Immature natural killer cell (primary cell): ENCODE measurements at regions not wholly inside any gene's neighbourhood (a gene's known extent, or its start where the extent isn't known, plus 50 kb on each side); places are given as distances from the start of the nearest gene placed in this dataset.
"Not testable (repeated sequence)": the region's sequence is repeated elsewhere in the genome, so short reads cannot be mapped to it uniquely, and the experiment has no call there.

ENCODE experiments used
- DNase-seq, 3 donors: peaks; one replicate each; pipeline ENCODE4 v3.0.0; 2022; ENCODE audit warnings: mixed read lengths in 1 of 3
- H3K27ac Mint-ChIP-seq, 6 donors: one replicate each; pipeline ENCODE4 v1.8.0; 2020; ENCODE audit warnings: mixed read lengths in 6 of 6, mild to moderate bottlenecking in 5 of 6, inconsistent platforms in 4 of 6, moderate library complexity in 3 of 6
- H3K27me3 Mint-ChIP-seq, 3 donors: one replicate each; pipeline ENCODE4 v1.8.0; 2020 to 2021; ENCODE audit warnings: low read depth in 3 of 3, mild to moderate bottlenecking in 3 of 3, mixed read lengths in 3 of 3, moderate library complexity in 3 of 3, inconsistent platforms in 1 of 3
- H3K36me3 Mint-ChIP-seq, 3 donors: one replicate each; pipeline ENCODE4 v1.8.0; 2020; ENCODE audit warnings: mixed read lengths in 3 of 3, inconsistent platforms in 2 of 3, mild to moderate bottlenecking in 2 of 3
- H3K4me1 Mint-ChIP-seq, 2 donors: one replicate each; pipeline ENCODE4 v1.8.0; 2020; ENCODE audit warnings: inconsistent platforms in 2 of 2, mild to moderate bottlenecking in 2 of 2, mixed read lengths in 2 of 2, moderate library complexity in 1 of 2
- H3K4me3 Mint-ChIP-seq, 5 donors: one replicate each; pipeline ENCODE4 v1.8.0; 2020; ENCODE audit warnings: mild to moderate bottlenecking in 5 of 5, mixed read lengths in 5 of 5, inconsistent platforms in 3 of 5, moderate library complexity in 3 of 5
- H3K9me3 Mint-ChIP-seq, 6 donors: one replicate each; pipeline ENCODE4 v1.8.0; 2020; ENCODE audit warnings: mild to moderate bottlenecking in 6 of 6, mixed read lengths in 6 of 6, inconsistent platforms in 4 of 6, moderate library complexity in 3 of 6

DNA sequence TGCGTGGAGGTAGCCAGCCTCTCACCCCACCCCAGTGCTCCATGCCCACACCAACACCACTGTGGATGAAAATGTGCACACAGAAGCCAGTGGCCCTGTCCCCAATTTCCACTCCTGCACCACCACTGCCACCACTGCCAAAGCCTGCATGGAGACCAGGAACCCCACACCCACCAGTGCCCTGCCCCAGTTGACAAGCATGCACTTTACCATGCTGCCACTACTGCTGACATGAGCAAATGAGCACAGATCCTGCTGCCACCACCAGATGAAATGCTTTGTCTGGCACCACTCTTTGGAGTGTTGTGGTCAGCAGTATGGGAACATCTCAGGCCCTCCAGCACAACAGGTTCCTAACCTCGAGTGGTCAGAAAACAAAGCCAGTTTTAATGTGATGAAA lies 104.1 kb downstream of the ATXN7L3B start:
- no peaks in the 10 kb centered on the region for H3K36me3 Mint-ChIP-seq
- peaks cover 0 to 2% (median 0%) of the 10 kb centered on the region in 3 donors for H3K27me3 Mint-ChIP-seq
- H3K9me3 Mint-ChIP-seq: peaks cover 0 to 2% (median 0%) of the 10 kb centered on the region in 6 donors
- no peak overlapping the region for H3K27ac Mint-ChIP-seq
- no peak for DNase-seq
- no peak overlapping the region for H3K4me3 Mint-ChIP-seq
- H3K4me1 Mint-ChIP-seq: no peaks in the 10 kb centered on the region

DNA sequence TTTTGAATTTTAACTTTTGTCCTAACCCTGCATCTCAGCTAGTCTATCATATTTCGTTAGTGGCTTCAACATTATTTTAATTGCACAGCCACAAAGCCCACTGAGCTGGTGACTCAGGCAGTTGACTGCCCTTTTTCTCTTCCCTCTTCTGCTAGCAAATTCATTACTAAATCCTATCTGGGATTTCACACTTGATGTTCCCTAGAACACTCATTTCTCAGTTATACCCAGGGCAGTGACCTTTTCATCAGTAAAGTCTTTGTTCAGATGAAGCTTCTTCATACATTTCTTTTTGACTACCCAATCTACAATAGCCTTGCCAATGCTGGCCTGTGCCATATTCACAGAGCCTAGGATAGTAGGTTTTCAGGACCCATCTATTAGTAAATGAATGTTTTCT lies 107.0 kb downstream of the ATXN7L3B start:
- no peak for DNase-seq
- Mint-ChIP-seq H3K9me3 (peaks cover 0 to 2% (median 0%) of the 10 kb centered on the region in 6 donors), H3K36me3 (no peaks in the 10 kb centered on the region), H3K27ac (no peak overlapping the region), H3K27me3 (peaks cover 0 to 2% (median 0%) of the 10 kb centered on the region in 3 donors), H3K4me1 (no peaks in the 10 kb centered on the region), H3K4me3 (no peak overlapping the region)

DNA sequence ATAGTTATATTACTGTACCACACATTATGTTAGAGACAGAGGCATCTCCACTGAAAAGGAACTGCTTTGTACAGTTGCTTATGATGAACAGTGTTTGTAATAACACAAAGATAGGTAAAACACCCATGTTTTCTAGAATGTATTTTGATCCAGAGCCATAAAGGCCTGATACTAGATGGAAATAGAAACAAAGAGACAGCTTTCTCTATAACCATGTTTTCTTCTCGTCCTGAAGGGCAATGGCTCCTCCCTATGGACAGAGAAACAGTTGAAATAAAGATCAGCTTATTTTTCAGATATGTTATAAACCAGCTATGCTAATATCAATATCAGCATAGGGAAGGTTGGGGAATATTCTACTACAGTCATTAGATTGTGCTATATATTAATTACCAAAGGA lies 109.2 kb downstream of the ATXN7L3B start:
- Mint-ChIP-seq H3K27ac (no peak overlapping the region), H3K4me1 (no peaks in the 10 kb centered on the region), H3K9me3 (peaks cover 0 to 2% (median 0%) of the 10 kb centered on the region in 6 donors), H3K27me3 (peaks cover 0 to 2% (median 0%) of the 10 kb centered on the region in 3 donors), H3K36me3 (no peaks in the 10 kb centered on the region), H3K4me3 (no peak overlapping the region)
- no peak for DNase-seq

DNA sequence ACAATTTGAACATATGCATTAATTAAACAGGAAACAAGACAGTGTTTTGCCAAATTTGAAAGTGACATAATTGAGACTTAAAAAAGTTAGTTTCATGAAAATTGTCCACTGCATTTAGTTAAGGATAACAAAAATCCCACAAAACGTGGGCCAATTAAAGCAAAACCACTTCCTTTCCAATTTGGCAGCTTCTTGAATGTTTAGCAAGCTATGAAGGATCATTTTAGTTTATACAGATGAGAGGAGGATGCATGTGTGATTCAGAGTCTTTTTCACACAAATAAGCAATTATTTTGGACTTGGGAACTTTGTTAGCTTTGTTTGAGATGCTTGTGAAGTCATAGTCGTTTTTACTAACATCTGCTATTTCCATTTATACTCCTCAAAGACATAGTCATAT lies 109.6 kb downstream of the ATXN7L3B start:
- Mint-ChIP-seq H3K36me3 (no peaks in the 10 kb centered on the region), H3K9me3 (peaks cover 0 to 2% (median 0%) of the 10 kb centered on the region in 6 donors), H3K4me3 (no peak overlapping the region), H3K27ac (no peak overlapping the region), H3K27me3 (peaks cover 0 to 2% (median 0%) of the 10 kb centered on the region in 3 donors), H3K4me1 (no peaks in the 10 kb centered on the region)
- DNase-seq: no peak

DNA sequence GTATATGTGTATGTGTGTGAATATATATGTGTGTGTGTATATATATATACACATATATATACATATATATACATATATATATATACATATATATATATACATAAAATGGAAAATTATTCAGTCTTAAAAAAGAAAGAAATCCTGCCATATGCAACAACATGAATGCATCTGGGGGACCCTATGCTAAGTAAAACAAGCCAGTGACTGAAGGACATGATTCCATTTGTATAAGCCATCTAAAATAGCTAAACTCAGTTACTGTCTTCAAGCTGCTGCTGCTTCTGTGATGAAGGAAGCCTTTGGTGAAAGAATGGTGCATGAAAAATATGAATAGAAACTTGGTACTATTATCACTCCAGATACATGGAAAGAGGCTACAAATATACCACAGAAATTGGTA lies 118.6 kb downstream of the ATXN7L3B start:
- H3K4me3 Mint-ChIP-seq: no peak overlapping the region
- DNase-seq: no peak
- no peaks in the 10 kb centered on the region for H3K36me3 Mint-ChIP-seq
- H3K4me1 Mint-ChIP-seq: no peaks in the 10 kb centered on the region
- H3K9me3 Mint-ChIP-seq: no peaks in the 10 kb centered on the region
- peaks cover 0 to 2% (median 0%) of the 10 kb centered on the region in 3 donors for H3K27me3 Mint-ChIP-seq
- H3K27ac Mint-ChIP-seq: no peak overlapping the region

DNA sequence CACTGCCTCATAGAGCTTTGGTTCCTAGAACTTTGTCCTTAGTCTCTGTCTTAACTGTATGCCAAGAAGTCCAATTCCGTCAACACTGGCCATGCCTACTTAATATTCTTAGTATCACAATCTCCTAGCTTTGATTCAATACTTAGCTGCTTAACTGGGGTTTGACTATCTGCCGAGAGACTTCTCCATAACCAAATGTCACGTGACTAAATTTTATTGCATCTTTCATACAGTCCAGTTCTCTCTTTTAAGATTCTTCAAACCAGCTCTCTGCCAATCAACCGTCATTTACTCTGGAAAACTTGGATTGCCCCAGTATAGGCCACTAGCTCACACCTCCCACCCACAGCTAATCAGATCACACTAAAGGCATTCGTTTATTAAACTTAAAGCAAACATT lies 122.8 kb downstream of the ATXN7L3B start:
- Mint-ChIP-seq H3K9me3 (no peaks in the 10 kb centered on the region), H3K36me3 (no peaks in the 10 kb centered on the region), H3K27ac (no peak overlapping the region), H3K4me3 (no peak overlapping the region), H3K4me1 (no peaks in the 10 kb centered on the region), H3K27me3 (no peaks in the 10 kb centered on the region)
- no peak for DNase-seq

DNA sequence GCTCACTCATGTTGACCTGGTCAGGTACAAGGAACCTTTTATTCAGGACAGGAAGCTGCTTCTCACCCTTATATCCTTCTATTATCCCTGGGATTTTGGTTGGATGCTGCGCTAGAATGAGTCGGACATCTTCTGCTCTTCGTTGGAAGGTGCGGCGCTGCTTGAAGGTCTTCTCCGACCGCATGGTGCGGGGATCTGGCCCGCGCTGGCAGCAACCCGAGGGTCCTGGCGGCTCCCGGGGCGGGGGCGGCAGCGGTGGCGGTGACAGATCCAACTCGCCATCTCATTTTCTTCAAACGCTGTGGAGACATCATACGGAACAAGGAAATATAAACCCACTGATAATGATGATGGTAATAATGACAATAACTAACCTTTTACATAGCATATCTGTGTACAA lies 126.3 kb downstream of the ATXN7L3B start:
- no peaks in the 10 kb centered on the region for H3K4me1 Mint-ChIP-seq

DNA sequence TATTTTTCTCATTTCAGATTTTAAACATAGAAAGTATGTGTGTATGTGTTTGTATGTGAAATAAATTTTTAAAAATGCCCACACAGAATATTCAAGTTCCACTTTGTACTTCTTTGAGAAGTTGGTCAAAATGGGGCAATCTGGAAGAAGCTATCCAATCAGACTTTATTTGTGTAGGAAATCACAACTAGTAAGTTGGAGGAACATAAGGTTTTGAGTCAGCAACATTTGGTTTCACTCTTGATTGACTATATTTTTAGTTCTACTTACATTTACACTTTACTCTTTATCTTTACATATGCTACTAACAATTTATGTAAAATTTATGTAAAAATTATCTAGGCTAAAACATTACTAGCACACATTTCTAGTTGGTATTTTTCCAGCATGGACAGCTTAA lies 128.1 kb downstream of the ATXN7L3B start:
- peaks cover 0 to 2% (median 0%) of the 10 kb centered on the region in 3 donors for H3K27me3 Mint-ChIP-seq
- no peaks in the 10 kb centered on the region for H3K4me1 Mint-ChIP-seq
- H3K9me3 Mint-ChIP-seq: peaks cover 0 to 1% (median 0%) of the 10 kb centered on the region in 6 donors
- no peaks in the 10 kb centered on the region for H3K36me3 Mint-ChIP-seq
- no peak overlapping the region for H3K27ac Mint-ChIP-seq
- no peak overlapping the region for H3K4me3 Mint-ChIP-seq
- no peak for DNase-seq

More for the DNA sequence above, 126.3 kb downstream of the ATXN7L3B start:
- peaks cover 0 to 1% (median 0%) of the 10 kb centered on the region in 6 donors for H3K9me3 Mint-ChIP-seq
- H3K27ac Mint-ChIP-seq: no peak overlapping the region
- no peak overlapping the region for H3K4me3 Mint-ChIP-seq
- H3K27me3 Mint-ChIP-seq: no peaks in the 10 kb centered on the region
- DNase-seq: no peak
- H3K36me3 Mint-ChIP-seq: no peaks in the 10 kb centered on the region

DNA sequence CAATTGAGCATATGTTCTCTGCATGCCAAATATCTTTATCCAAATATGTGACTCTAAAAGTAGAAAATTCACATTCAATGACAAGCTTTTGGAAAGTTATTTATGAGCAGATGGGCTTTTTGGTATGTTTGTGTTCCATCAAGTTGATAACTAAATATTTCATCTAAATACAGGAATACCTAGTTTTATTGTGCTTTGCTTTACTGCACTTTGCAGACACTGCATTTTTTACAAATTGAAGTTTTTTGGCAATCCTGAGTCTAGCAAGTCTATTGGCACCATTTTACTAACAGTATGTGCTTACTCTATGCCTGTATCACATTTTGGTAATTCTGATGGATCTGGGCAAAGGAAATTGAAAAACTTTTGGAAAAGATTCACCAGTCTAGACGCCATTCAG lies 133.8 kb downstream of the ATXN7L3B start:
- H3K4me1 Mint-ChIP-seq: no peaks in the 10 kb centered on the region
- H3K9me3 Mint-ChIP-seq: peaks cover 0 to 5% (median under 1%) of the 10 kb centered on the region in 6 donors
- H3K36me3 Mint-ChIP-seq: no peaks in the 10 kb centered on the region
- no peak overlapping the region for H3K4me3 Mint-ChIP-seq
- H3K27me3 Mint-ChIP-seq: peaks cover 0 to 2% (median 0%) of the 10 kb centered on the region in 3 donors
- H3K27ac Mint-ChIP-seq: no peak overlapping the region
- no peak for DNase-seq

DNA sequence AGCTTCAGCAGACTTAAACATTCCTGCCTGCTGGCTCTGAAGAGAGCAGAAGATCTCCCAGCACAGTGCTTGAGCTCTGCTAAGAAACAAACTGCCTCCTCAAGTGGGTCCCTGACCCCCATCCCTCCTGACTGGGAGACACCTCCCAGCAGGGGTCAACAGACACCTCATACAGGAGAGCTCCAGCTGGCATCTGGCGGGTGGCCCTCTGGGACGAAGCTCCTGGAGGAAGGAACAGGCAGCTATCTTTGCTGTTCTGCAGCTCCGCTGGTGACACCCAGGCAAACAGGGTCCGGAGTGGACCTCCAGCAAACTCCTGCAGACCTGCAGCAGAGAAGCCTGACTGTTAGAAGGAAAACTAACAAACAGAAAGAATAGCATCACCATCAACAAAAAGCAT lies 139.3 kb downstream of the ATXN7L3B start:
- peaks cover 0 to 10% (median under 1%) of the 10 kb centered on the region in 6 donors for H3K9me3 Mint-ChIP-seq
- not testable (repeated sequence) for H3K27ac Mint-ChIP-seq, DNase-seq, H3K4me3 Mint-ChIP-seq, H3K4me1 Mint-ChIP-seq, H3K27me3 Mint-ChIP-seq, H3K36me3 Mint-ChIP-seq

DNA sequence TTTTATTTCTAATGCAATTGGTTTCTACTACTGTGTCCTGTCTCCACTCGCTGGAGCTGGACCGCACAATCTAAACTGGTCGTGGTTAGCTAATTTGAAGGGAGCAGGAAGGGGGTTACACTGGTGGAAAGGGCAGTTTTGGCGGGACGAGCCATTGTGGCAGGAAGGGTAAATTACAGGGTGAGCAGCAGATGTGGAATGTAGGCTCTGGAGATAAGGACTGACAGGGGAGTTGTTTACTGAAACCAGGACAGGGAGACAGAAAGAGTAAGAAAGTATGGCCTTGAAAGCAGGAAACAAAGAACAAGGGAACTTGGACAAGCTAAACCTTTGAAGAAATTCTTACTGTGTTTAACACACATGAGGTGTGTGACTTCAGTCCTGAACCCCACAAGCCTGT lies 147.8 kb downstream of the ATXN7L3B start:
- no peak for DNase-seq
- Mint-ChIP-seq H3K27me3 (no peaks in the 10 kb centered on the region), H3K4me3 (no peak overlapping the region), H3K9me3 (peaks cover 0 to 1% (median 0%) of the 10 kb centered on the region in 6 donors), H3K27ac (no peak overlapping the region), H3K36me3 (no peaks in the 10 kb centered on the region), H3K4me1 (no peaks in the 10 kb centered on the region)

DNA sequence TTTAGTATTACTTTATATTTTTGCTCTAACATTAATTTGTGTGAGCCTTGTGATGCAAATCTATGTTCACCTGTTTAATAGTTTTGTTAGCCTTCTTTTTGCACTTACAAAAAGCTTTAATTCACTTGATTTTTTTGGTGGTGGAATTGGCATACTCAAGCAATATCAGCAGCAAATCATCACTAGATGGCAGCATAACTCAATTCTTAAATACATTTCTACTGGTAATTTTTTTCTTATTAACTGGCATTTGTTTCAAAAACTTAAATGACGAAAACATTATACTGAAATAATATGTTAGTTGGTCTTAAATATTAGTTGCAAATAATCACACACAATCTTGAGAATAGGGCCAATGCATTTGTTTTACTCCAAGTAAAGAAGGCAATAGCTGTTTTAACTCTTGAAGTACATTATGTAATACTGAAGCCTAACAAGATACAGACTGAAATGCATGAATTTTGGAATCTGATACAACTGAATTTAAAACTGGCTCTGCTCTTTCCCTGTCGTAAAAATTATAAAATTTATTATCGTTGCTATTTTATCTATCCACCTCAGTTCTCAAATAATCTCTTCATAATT lies 151.5 kb downstream of the ATXN7L3B start:
- H3K27ac Mint-ChIP-seq: no peak overlapping the region
- H3K9me3 Mint-ChIP-seq: peaks cover 0 to 1% (median 0%) of the 10 kb centered on the region in 6 donors
- H3K4me1 Mint-ChIP-seq: no peaks in the 10 kb centered on the region
- H3K36me3 Mint-ChIP-seq: no peaks in the 10 kb centered on the region
- H3K4me3 Mint-ChIP-seq: no peak overlapping the region
- H3K27me3 Mint-ChIP-seq: no peaks in the 10 kb centered on the region
- DNase-seq: no peak

DNA sequence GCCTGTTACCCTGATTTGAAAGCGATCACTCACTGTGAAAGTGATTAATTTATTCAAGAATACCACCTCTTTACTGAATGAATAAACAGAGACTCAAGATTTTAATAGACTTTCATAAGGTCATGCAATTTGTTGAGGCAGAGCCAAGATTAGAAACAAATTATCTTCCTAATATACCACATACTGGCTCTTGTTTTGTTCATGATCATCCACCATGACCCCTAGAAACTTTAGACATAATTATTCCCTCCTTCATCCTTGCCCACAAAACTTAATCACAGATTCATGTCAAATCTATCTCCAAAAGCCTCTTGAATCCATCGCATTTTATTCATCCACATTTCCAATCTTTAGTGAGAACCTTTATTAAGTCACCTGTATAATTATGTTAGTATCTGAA lies 152.3 kb downstream of the ATXN7L3B start:
- peaks cover 0 to 1% (median 0%) of the 10 kb centered on the region in 6 donors for H3K9me3 Mint-ChIP-seq
- no peaks in the 10 kb centered on the region for H3K36me3 Mint-ChIP-seq
- H3K27me3 Mint-ChIP-seq: no peaks in the 10 kb centered on the region
- peak overlapping the region in 1 of 6 donors; percentile 12 for H3K27ac Mint-ChIP-seq
- no peaks in the 10 kb centered on the region for H3K4me1 Mint-ChIP-seq
- no peak for DNase-seq
- H3K4me3 Mint-ChIP-seq: no peak overlapping the region

DNA sequence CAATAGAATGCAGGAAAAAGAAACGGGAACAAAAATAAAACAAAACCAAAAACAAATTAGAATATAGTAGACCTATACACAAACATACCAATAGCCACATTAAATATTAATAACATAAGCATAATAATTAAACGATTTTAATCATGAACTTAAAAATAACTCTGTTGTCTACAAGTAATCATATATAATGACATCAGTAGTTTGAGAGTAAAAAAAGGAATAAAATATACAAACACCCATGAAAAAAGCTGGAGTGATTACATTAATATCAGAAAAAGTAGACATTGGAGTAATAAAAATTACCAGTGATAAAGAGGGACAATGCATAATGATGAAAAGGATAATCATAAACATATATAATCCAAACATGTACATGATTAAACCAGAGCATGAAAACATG lies 181.8 kb downstream of the ATXN7L3B start:
- DNase-seq: no peak

DNA sequence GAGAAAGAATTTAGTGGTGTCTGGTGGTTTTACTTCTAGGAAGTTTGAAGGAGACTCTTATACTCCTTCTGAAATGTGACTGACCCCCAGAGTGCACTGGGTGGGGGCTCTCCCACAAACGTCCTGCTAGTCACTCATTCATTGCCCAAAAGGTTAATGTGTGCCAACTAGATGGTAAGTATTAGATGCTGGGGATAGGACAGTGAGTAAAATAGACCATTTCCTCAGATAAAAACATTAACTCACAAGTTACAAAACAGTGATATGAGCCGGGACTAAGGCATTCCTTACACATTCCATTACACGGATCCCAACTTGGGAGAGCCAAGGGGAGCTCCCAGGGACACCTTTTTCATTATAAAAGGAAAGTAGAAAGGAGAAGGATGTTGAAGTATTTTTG lies 185.1 kb downstream of the ATXN7L3B start:
- no peaks in the 10 kb centered on the region for H3K4me1 Mint-ChIP-seq
- H3K36me3 Mint-ChIP-seq: no peaks in the 10 kb centered on the region
- H3K27me3 Mint-ChIP-seq: peaks cover 0 to 2% (median 0%) of the 10 kb centered on the region in 3 donors
- DNase-seq: no peak
- peaks cover 0 to 2% (median under 1%) of the 10 kb centered on the region in 6 donors for H3K9me3 Mint-ChIP-seq
- H3K27ac Mint-ChIP-seq: no peak overlapping the region
- no peak overlapping the region for H3K4me3 Mint-ChIP-seq

More for the DNA sequence above, 181.8 kb downstream of the ATXN7L3B start:
- Mint-ChIP-seq H3K9me3 (peaks cover 0 to 4% (median 0%) of the 10 kb centered on the region in 6 donors), H3K4me3 (no peak overlapping the region), H3K36me3 (no peaks in the 10 kb centered on the region), H3K4me1 (no peaks in the 10 kb centered on the region), H3K27me3 (peaks cover 0 to 2% (median 1%) of the 10 kb centered on the region in 3 donors), H3K27ac (no peak overlapping the region)
